Left renal pelvis (tissue), 4 donors: ENCODE measurements at regions not wholly inside any gene's neighbourhood (a gene's known extent, or its start where the extent isn't known, plus 50 kb on each side); places are given as distances from the start of the nearest gene placed in this dataset.

Source experiments
- DNase-seq, 4 donors: peaks; one replicate each; pipeline ENCODE4 v3.0.0-alpha.2; 2013; ENCODE audit warnings: low read depth in 4 of 4, low spot score in 3 of 4

DNA sequence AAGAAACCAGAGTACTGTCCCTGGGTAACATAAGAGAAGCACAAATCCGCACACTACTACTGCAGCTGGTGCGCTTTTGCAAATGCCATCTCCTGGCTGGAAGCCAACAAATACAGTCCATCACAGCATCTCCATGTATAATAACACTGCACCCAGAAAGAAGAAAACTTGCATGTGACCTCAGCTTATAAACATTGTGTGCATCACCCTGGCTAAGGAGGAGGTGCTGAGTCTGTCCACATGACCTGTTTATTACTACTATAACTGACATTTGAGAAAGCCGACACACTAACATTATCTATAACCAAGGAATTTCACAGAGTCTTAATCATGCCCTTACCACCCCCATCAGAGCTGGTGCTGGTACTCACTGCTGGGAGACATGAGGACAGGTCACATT is 516.8 kb downstream of the CFAP47 start:
- DNase-seq = no peak

DNA sequence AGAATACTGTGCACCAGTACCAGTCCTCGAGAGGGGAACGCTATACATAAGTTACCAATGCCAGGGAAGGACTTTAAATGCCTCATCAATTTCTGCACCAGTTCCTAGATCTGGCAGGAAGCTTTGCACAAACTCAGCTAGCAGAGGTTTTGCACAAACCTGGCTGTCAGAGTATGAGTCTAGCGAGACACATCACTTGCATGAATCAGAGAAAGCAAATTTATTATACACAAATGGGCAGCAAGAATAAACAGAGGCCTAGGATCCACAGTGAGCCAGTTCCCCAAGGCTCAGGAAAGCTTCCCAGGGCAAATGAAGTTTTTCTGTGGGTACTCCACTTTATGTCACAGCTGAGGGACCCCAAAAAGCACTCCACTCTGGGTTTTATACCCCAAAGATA is 523.5 kb downstream of the CFAP47 start:
- no peak for DNase-seq

DNA sequence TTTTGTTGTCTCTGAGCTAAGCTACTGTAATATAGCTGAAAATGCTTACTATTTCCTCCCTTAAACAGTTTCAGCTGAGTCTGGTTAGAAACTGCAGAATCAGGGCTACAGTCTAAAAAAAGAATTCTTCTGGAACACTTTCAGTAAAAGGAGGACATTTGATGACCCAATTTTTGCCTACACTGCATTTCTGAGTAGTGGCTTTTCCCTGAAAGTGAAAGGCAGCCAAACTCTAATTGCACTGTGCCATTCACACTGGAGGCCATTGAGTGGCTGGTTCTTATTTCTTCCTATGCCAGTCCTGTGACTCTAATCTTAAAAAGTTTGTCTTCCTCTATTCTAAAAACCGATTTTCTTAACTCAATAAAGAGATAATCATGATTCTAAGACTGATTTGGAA is 526.0 kb downstream of the CFAP47 start:
- no peak for DNase-seq

DNA sequence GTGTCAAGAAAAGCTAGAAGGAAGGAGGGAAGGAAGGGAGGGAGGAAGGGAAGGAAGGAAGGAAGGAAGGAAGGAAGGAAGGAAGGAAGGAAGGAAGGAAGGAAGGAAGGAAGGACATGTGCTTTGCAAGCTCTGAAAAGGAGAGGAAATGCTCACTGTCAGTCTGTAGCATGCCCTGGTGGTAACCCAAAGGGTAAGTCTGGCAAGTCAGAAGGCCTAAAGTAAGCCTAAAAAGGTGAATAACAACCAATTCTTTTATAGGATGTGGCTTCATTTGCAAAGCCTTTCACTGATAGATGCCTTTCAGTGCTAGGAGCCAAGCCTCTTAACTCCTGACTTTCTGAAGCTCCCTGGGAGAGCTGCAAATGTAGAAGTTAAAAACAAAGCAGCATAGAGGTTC is 542.6 kb downstream of the CFAP47 start:
- no peak for DNase-seq

DNA sequence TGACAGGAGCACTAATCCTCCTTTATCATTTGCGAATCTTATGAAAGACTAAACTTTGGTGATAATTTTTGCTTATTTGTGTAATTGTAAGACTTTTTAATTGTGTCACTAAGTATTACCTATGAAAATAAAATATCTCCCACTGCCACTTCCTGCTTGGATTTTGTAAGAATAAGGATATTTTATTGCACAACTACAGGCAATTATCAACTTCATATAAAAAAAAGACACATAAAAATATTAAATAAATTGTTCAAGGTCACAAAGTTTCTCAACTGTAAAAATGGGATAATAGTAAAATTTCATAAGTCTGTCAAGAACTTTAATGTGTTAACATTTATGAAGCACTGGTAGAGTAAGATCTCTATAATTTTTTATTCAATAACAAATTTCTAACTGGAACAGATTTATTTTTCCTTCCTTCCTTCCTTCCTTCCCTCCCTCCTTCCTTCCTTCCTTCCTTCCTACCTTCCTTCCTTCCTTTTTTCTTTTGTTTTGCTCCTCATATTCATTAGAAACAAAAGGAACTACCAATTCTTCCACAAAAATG is 527.6 kb upstream of the FAM47C start:
- DNase-seq = no peak

DNA sequence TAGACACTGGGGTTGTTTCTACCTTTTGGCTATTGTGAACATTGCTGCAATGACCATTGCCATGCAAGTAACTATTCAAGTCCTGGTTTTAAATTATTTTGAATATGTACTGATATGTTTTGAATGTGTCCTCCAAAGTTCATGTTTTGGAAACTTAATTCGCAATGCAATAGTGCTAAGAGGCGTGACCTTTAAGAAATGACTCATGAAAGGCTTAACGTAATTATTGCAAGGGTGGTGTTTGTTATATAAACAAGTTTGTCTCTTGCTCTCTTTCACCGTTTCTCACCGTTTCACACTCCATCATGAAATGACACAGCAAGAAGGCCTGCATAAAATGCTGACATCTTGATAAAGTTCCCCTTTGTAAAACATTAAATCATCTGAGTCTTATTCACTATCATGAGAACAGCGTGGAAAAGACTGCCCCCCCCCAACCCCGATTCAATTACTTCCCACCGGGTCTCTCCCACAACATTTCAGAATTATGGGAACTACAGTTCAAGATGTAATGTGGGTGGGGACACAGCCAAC is 506.9 kb upstream of the FAM47C start:
- DNase-seq = no peak

DNA sequence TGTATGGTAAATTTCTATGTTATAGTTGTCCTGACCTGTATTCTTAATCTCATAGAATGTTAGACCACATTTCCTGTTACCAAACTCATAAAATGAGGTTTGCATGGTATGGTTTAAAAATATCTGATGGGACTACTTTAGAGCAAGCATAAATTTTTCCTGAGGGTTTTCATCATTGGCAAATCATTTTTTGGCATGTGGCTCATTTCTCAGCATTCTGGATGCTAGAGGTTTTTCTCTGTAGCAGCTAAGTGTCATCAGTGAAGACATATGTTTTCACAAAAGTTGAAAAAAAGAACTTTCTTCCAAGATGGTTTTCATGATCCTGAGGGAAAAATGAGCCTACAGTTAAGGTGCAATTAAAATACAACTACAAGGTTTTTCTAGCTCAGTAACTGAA is 503.5 kb upstream of the FAM47C start:
- DNase-seq = no peak

DNA sequence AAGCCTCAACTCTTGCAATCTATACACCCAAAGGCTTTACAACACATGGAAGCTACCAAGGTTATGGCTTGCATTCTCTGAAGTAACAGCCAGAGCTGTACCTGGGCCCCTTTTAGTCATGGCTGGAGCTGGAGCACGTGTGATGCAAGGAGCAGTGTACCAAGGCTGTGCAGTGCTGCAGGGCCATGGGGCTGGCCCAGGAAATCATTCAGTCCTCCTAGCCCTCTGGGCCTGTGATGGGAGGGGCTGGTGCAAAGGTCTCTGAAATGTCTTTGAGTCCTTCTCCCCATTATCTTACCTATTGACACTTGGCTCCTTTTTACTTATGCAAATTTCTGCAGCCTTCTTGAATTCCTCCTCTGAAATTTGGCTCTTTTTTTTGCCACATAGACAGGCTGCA is 500.1 kb upstream of the FAM47C start:
- no peak for DNase-seq

DNA sequence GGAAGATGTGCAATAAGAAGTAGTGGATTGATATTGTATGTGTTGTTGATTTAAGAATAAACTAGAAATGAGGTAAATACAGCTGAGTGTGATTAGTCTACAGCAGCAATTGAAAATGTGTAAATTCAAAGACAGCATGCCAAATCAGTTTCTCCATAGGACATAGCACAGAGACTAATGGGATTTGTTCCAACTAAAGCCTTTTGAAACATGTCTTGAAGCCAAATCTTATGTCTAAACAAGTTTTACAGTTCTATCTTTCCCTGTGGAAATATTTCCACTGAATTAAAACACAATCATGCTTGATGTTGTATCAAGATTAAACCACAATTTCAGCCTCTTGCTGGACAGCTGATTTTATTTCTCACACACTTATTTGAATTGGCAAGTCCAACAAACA is 497.4 kb upstream of the FAM47C start:
- no peak for DNase-seq

DNA sequence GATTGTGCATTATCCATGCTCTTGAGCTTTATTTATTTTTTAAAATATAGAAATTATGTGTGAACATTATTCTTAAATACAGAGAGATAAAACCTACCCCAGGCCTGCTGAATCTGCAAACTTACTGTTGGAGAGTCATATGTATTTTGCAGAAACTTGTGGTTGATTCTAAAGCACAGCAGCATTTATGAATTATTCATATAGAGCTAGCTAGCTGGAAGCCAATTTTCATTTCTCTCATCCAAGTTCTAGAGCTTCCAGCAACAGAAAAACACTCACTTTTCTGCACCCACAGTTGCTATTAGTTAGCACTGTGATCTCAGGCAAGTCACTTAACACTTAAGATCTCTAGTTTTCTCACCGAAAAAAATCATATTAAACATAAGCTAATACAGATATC is 479.5 kb upstream of the FAM47C start:
- DNase-seq = no peak

DNA sequence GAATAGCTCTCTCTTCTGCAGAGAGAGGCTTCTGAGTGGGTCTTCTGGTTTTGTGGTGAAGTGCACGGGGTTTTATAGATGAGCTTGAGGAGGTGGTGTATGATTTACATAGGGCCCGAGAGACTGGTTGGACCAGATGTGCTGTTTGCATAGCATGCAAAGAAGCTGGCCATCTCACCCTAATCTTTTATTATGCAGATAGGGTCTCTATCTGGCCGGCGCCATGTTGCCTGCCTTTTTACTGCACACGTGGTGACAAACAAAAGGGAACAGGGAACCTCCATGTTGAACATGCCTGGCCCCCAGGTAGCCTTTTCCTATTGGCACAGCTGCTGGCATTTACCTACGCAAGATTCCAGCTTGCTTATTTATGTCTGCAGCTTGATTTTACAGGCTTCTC is 473.3 kb upstream of the FAM47C start:
- DNase-seq = no peak

DNA sequence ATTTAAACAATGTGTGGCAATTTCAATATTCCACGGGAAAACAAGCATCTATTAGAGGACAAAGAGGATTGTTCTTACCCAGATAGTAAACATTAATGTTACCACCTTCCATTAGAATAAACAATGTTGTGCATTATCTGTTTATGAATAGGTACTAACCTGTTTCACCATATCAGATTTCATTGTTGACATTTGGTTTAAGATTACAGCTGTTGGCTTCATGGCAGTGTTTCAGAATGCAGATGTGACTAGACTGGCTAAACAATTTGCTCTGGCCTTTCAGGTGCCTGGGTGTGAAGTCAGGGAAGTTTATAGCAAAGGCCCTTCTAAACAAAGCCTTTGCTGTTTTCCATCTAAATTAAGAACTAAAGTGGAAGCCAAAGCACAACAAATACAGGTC is 464.7 kb upstream of the FAM47C start:
- DNase-seq = no peak

DNA sequence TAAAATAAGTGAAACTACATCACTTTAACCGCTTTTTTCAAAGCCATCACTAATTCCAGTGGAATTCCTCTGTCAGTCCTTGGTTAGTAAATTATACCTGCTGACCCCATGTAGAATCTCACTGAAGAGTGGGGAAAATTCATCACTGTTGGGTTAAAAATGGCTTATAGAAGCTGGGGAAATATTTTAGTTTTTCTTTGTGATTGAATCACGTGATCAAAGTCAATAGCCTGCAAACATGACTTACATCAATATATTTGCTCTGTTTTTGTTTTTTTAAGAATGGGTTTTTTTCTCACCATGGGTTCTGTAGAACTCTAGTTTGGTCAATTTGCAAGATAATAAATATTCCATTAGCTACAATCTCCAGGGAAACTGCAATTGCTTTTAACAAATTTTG is 445.2 kb upstream of the FAM47C start:
- no peak for DNase-seq

DNA sequence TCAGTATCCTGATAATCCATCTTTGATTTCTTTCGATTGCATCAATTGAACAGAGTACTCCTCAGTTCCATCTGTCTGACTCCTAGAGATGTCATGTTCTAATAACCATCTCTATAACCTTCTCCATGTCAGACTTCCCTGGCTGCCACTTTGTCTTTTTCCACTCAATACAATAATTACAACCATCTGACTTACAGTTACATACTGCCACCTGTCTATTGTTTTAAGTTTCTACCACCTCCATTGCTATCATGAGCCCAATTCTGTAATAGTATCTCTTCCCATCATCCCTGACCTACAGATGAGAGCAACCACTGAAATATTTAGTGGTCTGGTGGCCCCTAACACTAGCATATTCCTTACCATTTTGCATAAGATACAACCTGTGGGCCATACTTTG is 439.2 kb upstream of the FAM47C start:
- DNase-seq = no peak

DNA sequence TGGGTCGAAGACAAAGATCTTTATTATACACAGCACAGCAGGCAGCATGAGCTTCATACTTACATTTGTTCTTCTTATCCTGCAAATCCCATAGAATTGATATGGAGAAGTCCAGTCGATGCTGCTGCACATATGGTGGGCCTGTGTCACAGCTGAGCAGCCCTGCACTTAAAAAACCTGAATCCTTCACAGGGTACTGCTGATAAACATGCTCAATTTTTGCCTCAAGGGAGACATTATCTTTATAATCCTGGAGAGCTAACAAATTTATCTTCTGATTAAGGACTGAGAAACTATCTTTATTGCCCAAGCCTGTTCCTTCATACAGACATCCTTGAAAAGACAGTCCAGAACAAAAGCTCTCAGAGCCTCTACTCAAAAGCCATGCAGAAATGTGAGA is 434.4 kb upstream of the FAM47C start:
- DNase-seq = no peak

DNA sequence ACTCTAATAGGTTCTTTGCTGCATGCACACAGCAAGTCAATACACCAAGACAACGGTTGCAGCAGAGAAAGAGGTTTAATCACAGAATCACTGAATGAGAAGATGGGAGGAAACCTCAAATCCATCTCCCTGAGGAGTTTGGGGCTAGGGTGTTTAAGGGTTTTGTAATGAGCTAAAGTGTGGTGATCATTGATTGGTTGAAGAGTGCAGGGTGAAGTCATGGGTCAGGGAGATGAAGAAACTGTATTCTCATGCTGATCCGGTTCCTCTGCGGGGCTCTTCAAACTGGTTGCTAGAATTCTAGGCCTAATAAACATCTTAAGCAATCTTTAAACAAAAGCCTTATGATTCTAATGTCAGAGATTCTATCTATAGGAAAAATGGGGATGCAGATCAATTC is 432.5 kb upstream of the FAM47C start:
- DNase-seq = no peak

DNA sequence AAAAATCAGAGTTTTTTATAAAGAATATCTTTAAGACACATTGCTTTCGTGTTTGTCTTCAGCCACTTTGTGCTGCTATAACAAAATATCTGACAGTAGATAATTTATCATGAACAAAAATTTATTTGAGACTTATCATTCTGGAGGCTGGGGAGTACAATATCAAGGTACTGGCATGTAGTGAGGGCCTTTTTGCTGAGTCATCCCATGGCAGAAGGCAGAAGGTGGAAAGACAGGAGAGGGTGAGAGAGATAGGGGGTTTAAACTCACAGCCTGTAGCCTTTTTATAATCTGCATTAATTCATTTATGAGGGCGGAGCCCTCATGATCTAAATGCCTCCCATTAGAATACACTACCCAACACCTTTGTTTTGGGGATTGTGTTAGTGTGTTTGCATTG is 431.2 kb upstream of the FAM47C start:
- DNase-seq = no peak

DNA sequence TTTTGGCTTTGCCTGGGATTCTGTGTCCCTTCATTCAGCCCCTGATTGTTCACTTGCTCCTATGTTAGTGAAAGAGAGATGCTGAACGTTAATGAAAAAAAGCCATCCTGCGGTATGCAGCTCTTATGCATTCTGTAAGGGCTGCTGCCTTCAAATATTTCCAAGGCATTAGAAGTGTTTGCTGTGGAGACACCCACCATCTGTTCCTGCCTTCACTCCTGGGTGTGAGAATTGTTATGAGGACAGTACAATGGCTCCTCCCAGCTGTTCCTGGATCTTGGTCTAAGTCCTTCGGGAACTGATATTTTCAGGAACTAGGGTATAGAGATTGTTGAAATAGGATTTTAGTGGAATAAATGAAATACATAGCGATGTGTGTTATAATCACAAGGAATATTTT is 427.1 kb upstream of the FAM47C start:
- DNase-seq = no peak

DNA sequence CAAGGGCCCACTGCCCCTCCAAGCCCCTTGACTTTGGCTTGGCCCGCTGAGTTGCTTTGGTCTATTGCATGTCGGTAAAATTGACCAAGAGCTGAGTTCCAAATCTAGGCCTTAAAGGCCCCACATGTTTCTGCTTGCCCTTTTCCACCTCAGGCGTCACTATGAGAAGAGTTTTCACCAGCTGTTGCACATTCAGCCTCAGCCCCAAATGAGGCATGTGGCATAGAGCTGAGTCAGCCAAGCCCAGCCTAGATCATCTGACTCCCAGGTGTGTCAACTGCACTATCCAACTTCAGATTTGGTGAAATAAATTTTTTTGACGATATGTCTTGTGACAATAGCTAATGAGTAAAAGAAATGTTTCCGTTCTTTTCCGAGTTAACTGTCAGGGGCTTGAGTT is 424.5 kb upstream of the FAM47C start:
- DNase-seq = no peak

DNA sequence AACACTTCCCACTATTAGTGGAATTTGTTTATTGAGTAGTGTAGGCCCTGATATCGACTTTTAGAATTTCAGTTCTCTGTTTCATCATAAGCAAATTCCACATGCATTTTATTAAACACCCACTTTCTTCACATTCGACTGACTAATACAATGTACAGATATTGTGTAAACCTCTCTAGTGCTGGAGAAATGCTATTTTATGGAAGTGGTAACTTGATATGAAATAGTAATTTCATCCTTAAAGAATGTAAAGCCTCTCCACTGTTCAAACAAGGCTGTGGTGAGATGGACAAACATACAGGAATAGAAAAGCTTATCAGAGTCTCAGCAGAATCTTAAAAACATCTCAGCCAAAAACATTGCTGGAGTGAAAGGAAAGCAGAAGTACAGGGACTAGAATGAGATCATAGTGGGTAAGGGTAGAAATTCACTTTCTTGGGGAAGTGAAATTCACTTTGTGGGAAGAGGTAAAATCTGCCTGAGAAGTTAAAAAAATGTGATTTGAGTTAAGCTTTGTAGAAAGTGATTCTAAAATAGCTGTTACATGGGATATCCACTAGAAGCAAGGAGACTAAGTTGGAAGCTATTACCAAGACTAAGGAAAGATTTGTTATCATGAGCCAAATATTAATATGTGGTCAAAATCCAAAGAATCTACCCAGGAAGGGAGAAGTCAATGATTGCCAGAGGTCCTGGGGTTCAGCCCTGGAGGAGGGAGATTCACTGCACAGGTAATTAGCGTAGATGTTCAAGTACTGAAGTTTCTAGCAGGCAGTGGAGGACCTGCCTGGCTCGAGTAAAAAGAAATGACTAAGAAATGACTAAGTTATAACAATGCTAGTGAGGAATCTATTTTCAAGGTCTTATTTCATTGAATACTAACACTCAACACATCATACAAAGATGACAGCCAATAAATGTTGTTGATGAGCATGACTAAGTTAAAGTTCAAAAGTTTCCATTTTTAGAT is 398.3 kb upstream of the FAM47C start:
- DNase-seq = no peak

DNA sequence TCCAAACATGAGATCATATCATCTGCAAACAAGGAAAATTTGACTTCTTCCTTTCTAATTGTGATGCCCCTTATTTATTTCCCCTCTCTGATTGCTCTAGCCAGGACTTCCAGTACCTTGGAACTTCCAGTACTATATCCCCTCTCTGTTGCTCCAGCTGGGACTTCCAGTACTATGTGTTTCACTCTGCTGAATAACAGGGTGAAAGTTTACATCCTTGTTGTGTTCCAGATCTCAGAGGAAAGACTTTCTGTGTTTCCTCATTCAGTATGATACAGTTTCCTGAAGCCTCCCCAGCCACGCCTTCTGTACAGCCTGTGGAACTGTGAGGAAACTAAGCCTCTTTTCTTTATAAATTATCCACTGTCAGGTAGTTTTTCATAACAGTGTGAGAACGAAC is 381.3 kb upstream of the FAM47C start:
- no peak for DNase-seq

DNA sequence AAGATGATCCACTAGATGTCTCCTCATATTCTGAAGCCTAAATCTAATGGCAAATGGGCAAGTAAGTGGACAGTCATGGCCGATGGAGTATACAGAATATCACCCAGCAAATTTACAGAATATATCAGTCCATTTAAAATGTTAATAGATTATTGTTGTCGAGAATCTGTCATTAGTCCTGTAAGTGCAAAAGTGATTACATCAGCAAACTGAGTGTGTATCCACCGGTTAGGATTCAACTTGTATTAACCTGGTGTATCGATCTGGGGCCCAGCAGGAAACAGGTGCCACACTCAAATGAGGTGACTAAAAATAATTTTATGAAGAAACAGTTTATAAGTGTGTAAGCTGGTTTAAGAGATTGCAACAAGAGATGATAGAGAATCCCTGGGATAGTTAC is 367.9 kb upstream of the FAM47C start:
- no peak for DNase-seq
